NCI-H2171 (cell line): ENCODE measurements at regions not wholly inside any gene's neighbourhood (a gene's known extent, or its start where the extent isn't known, plus 50 kb on each side); places are given as distances from the start of the nearest gene placed in this dataset.

ENCODE experiments used
- DNase-seq: peaks from one replicate; lab custom pipeline; 2025; lab: John Stamatoyannopoulos, UW

DNA sequence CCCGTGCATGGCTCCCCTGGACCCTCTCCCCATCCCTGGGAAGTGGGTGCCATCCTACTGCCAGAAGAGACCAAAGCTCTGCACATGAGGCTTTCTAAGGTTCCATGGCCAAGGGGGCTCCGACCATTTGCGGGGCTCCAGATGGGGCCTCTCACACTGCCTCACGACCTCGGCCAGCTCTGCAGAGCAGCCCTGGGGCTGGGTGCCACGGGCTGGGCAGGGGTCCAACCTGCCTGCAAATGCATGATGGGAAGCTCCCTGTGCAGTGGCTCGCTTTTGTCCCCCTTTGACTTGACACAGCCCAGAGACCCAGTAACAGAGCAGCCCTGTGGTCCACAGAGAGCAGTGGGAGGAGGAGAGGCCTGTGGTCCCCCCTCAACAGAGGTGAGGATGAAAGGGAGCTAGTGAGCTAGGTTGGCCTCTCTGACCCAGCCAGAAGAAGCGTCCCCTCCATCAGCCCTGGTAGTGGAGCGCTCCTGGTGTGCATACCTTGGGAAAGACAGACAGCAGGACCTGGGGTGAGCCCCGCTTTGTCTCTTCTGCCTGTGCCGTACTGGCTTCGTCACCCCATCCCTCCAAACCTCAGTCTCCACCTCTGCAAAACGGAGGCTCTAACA lies 174.1 kb downstream of the DDX1 start:
- DNase-seq: no peak

DNA sequence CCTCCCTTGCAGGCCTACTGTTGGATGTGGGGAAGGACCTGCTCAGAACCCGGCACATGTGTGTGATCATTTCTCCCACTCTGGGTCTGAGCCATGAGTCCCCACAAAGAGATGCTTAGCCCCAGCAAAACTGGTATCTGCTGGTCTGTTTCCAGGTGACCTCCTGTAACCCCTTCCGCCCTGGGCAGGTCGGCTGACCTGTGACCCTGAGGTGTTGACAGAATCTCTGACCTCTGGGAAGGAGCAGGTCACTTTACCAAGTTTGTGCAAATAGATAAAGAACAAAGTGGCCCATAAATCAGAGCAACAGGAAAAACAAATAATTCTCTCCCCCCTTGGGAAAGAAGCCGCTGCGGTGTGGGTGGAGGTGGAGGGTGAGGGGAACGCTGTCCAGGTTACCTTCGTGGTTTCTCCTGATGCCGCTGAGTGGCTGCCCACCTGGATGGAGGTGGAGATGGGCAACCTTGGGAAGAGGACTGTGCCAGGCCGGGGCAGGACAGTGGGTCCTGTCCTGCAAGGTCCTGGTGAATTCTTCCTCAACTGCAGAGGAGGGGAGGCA lies 174.0 kb upstream of the MYCN start:
- no peak for DNase-seq

DNA sequence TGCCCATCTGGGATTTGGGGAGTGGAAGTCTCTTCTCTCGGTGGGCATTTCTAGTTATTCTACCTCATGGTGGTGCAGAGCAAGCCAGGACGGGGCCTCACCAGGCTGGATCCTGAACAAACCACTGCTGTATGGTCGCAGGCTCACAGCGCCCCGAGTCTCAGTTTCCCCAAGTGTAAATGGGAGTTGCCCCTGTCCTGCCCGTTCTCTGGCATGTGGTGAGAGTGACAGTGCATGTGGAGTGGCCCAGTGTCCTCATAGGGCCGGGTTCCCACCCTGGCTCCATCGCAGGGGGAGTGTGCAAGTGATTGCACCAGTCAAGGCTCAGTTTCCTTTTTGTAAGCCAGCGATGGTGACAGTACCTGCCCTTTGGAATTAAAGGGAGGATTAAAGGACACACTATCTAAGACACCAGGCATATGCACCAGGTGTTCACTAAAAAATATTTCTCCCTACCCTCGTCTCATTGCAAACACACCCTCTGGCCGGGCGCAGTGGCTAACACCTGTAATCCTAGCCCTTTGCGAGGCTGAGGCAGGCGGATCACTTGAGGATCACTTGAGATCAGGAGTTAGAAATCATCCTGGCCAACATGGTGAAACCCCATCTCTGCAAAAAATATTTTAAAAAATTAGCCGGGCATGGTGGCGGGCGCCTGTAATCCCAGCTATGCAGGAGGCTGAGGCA lies 173.3 kb upstream of the MYCN start:
- DNase-seq: no peak

DNA sequence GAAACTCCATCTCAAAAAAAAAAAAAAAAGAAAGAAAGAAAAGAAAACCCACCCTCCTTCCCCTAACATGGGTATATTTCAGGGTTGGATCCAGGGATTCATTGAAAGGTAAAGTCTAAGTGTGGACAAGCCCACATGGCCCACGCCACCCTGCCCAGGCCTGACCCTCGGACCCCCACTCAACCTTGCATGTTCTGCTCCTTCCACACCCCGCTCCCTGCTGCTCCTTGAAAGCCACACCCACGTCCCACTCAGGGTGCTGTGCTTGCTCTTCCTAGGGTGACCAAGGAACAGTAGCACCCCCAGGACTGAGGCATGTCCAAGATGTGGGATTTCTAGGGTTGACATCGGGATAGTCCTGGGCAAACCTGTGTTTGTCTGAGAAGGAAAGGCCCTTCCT lies 172.7 kb upstream of the MYCN start:
- DNase-seq: no peak

DNA sequence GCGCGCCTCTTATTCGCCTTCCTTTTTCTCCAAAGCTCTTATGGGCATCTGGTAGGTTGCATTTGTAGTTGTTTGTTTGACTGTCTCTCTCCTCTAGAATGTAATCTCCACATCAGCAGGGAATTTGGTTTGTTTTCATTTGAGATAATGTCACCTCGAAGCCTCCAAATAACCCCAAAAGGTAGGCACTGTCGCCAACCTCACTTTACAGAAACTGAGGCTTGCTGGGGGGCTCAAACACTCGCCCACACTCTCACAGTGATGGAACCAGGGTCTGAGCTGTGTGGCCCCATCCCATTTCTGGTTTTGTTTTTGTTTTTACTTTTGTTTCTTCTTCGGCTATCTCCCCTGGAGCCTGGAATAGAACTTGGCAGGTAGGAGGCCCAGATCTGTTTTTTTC lies 172.2 kb upstream of the MYCN start:
- no peak for DNase-seq

DNA sequence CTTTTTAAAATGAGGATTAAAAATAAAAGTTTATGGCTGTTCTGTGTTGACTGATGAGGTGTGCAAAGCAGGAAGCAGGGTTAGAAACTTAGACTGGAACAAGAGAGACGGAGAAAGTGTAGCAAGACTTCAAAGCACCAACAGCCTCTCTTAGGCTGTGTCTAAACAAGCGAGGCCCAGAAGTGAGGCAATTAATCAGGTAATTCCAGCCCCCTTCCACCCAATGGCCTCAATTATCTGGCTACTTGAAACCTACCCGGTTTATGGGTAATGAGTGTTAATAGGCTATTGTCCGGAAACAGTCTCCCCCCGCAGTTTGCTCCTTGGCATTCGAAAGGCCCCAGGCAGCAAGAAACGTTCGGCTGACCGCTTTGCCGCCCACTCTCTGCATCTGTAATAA lies 171.7 kb upstream of the MYCN start:
- DNase-seq: no peak

DNA sequence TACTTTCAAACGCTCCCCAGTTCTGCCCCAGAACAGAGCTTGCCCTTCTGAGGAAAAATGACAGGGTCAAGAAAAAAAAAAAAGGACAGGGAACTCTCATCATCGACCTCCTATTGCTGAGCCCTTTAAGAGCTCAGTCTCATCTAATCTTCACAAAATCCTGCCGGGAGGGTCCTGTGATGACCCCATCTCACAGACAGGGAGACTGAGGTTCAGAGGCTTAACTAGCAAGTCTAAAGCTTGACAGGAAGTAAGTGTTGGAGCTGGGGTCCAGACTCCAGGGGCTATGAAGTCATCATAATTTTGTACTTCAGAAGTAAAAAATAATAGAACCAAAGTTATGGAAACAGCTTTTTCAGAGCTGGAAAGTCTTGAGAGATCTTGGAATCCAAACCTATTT lies 171.1 kb upstream of the MYCN start:
- DNase-seq: no peak

DNA sequence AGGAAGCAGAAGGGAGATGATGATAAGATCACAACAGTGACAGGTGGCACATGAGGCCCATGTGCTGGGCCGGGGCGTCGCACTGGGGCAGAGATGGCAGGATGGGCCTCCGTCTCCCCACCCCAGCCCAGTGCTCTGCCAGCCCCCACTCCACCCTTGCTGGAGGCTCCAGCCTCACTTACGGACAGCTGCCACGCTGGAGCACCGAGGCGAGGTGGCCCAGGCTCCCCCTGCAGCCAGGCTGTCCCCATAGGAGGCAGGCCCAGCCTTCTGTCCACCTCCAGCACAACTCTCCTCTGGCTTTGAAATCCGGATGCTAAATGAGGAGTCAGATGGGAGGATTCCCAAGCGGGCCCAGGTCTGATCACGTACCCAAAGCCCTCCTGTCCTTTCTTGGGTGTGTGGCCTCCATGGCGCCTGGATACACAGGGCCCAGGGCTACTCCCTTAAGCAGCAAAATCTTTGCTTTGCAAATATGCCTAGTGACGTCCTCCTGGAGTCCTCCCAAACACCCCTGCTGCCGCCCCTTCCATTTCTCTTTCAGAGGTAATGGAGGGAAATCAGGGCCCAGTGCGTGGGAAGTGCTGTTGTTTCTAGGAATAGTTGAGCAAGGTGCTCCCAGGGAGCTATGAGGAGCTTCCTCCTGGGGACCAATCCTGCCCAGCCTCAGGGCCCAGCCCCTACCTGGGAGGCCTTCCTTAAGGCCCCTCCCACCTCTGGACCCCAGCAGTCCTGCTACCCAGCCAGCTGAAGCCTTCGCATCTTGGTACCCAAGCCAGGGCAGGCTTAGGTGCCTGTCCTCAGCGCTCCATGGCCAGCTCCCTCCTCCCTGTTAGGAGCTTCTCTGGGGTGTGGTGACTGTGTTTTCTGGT lies 170.4 kb upstream of the MYCN start:
- no peak for DNase-seq

DNA sequence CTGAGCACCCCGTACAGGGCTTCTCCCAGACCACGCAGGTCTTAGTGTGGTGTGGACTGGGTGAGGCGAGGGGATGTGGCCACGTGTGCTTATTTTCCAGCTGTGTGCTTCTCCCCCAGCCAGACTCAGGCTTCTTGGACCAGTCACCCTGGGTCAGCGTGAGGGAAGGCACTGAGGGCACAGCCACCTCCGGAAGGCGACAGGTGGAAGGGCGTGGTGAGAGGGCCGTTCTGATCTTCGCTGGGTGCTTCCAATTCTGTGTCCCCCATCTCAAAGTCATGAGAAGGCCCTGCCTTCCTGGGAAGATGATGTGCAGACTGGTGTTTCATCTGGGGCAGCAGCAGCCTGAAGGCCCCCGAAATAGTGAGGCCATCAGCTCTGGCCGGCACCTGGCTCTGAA lies 169.7 kb upstream of the MYCN start:
- no peak for DNase-seq

DNA sequence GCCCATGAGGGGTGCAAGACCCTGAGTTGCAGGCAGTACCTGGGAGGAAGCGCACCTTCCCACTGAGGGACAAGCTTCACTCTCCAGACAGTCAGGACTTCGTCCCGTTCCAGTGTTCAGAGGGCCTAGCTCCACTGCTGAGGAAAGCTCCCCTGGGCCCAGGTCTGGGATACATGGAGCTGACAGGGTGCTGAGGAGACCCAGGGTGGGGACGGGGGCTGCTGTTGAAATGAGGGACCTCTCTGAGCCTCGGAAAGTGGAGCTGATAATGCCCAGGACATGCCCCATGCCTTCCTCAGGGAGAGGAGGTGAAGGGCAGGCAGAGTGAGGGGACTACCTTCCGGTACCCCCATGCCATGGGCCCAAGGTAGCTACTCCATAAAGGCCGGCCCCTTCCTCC lies 169.2 kb upstream of the MYCN start:
- DNase-seq: no peak

DNA sequence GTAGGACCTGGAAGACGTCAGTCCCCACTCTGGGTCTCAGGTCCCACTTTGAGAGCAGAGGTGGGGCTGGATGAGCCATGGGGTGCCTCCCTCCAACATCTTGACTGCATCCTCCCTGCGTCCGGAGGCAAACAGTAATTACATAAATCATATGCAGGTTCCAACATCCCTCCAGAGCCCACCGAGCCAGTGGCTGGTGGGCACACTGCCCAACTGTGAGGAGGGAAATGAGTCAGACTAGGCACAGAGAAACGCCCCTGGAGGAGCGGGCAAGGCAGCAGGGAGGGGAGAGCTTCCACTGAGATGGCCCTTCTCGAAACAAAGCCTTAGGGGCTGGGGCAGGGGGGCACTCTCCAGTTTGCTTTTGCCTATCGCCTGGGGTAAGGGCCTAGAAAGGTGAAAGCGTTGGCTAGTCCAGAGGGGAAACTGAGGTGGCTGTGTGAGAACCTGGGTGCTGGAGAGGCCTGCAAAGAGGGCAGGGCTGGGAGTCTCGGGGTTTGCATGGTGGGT lies 168.2 kb upstream of the MYCN start:
- DNase-seq: no peak

DNA sequence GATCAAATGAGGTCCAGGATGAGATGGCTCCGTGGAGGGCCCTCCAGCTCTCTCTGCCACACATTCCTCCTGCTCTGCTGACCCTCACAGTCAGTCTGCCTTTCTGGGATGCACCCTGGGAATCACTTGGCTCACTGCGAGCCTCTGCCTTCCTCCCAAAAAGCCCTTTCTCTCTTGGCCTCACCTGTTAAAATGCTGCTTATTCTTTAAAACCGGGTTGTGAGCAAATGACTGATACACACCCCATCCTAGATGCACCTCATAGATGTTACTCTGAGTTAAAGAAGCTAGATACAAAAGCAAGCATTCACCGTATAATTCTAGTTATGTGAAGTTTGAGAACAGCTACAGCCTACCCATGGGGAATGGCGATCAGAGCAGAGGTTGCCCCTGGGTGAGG lies 167.7 kb upstream of the MYCN start:
- no peak for DNase-seq

DNA sequence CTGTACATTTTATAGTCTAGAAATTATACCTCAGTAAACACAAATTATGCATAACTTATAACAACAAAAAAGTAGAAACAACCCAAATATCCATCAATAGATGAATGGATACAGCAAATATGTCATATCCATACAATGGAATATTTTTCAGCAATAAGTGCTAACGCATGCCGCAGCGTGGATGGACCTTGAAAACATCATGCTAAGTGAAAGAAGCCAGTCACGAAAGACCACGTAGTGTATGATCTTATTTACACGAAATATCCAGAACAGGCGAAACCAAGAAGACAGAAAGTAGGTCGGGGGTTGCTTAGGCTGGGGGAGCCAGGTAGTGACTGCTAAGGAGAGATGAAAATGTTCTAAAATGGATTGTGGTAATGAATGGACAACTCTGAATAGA lies 167.1 kb upstream of the MYCN start:
- no peak for DNase-seq

DNA sequence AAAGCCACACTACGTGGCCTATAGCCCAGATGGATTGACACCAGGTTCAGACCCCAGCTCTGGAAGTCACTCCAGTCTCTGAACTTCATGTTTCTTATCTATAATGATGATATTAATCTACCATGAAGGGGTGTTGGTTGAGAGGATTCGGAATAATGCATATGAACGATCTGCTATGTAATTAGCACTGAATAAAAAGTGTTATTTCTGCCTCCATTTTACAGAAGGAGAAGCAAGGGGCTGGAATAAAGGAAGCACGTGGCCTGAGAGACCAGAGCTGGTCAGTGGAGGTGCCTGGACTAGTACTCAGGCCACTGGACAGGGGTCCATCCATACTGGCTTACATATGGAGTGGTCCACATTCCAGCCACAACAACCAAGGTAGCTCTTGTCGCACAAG lies 166.5 kb upstream of the MYCN start:
- no peak for DNase-seq

DNA sequence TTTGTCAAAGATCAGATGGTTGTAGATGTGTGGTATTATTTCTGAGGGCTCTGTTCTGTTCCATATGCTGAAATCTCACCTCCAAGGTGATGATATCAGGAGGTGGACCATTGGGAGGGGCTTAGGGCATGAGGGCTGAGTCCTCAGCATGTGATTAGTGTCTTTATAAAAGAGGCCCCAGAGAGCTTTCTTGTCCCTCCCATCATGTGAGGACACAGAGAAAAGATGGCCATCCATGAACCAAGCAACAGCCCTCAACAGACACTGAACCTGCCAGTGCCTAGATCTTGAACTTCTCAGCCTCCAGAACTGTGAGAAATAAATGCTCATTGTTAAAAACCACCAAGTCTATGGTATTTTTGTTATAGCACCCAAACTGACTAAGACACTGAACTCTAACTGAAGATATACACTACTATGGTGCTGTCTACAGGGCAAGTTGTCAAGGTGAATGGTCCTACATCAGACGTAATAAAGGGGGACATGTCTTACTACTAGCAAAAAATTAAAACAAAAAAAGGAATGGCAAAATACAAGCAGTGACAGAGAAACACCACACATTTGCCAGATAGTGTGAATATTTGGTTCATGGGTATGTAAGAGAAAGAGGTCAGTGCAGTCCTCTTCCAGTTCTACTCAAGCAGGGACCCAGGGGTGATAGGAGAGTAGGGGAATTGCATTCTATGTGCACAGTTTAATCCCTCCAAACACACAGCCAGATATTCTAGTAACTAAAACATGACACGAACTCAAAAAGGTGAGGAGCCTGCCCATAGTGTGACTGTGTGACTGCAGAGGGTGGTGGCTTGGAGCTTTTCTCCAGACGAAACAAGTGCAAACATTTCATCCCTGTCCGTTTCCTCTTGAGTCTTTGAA lies 164.4 kb upstream of the MYCN start:
- DNase-seq: no peak

DNA sequence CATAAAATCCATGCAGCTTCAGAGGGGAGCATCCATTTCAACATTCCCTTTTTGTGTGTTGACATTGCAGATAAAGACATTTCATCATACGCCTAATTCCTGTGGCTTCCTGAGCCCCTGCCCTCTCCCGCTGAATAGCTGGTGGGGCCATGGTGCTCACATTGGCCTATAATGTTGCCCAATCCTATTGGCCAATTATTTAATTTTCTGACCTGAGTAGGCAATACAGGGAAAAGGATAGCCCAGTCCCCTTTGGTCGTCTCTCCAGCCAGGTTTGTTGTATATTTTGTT lies 163.8 kb upstream of the MYCN start:
- DNase-seq: no peak

DNA sequence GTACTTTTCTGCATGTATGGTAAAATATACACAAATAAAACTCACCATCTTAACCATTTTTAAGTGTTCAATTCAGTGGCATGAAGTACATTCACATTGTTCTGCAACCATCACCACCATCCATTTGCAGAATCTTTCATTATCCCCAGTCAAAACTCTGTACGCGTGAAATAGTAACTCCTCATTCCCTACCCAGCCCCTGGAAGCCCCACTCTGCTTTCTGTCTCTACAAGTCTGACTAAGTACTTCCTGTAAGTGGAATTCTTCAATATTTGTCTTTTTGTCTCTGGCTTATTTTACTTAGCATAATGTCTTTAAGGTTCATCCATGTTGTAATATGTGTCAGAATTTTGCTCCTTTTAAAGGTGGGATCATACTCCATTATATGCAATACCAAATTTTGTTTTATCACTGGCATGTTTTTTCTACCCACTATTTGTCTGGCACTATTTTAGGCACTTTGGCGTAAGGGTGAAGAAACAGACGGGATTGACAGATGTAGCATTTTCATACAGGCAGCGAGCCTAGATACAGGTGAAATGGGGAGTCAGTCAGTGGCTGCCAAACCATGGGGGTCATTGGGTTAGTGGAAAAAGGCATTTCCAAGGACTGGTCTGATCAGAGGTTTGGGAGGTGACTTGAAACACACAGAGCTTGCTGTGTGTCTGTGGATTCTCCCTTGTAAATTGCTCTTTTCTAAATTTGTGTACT lies 163.2 kb upstream of the MYCN start:
- DNase-seq: no peak

DNA sequence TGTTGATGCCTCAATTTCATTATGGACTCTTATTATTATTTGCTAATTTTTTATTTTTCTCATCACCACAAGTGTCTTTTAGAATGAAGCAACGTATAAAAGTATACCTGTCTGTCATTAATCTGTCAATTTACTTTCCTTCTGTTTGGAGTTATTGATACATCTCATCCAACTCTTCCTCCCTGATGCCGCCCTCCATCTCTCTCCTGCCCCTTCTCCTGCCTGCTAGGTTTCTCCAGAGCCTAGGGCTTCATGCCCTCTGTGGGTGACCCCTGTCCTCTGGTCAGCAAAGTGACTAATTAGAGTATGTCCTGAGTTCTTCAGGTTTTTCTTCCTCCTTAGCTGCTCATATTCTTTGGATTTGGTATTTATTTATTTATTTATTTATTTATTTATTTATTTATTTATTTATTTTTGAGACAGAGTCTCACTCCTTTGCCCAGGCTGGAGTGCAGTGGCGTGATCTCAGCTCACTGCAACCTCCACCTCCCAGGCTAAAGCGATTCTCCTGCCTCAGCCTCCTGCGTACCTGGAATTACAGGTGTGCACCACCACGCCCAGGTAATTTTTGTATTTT lies 162.5 kb upstream of the MYCN start:
- DNase-seq: no peak

DNA sequence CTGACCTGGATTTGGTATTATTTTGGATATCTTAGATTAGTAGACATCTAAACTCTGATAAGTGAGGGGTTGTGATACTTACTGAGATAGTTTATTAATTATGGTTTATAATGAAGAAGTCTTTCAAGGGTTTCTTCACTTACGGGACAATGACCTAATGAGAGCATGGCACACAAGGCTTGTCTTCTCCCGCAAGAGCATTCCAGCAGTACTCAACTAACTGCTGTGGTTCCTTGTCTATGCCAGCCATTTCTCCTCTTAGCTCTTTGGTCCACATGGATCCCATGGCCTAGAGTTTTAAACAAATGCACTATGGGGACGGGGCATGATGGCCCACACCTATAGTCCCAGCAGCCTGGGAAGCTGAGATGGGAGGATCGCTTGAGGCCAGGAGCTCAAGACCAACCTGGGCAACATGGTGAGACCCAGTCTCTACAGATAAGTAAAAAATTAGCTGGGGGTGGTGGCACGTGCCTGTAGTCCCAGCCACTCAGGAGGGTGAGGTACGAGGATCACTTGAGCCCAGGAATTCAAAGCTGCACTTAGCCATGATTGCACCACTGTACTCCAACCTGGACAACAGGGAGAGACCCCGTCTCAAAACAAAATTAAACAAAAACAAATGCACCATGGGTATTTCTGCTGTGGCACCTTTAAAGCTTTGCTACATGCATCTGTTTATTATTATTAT lies 161.7 kb upstream of the MYCN start:
- DNase-seq: no peak

DNA sequence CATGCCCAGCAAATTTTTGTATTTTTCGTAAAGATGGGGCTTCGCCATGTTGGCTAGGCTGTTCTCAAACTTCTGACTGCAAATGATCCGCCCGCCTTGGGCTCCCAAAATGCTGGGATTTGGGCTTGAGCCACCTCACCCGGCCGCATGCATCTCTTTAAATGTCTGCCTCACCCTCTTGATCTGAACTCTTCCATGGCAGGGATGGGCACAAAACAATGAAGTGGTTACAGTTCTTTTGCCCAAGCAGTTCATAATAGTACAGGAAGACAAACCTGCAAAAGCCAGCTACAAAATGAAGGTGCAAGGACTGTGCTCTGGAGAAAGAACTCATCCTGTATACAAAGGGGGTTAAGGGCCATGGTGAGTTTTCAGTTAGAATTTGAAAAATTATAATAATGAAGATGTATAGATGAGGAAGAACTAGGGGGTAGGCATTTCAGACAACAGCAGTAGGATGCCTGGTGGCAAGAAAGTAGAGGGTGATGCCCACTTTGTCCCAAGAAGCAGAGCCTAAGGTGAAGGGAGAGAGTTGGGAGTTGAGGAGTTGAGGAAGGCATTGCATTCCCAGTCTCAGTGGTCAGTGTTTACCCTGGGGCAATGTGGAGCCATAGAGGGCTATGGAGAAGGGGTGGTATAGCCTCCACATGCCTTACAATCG lies 160.8 kb upstream of the MYCN start:
- DNase-seq: no peak
